Subcutaneous abdominal adipose tissue (tissue), 5 donors: ENCODE measurements at regions not wholly inside any gene's neighbourhood (a gene's known extent, or its start where the extent isn't known, plus 50 kb on each side); places are given as distances from the start of the nearest gene placed in this dataset.

Source experiments
- H3K27ac ChIP-seq: one replicate; pipeline ENCODE4 v1.7.0; 2013; ENCODE audit warnings: low read depth, mild to moderate bottlenecking, inconsistent platforms, low read length, moderate library complexity
- H3K27me3 ChIP-seq, 5 donors: one replicate each; pipeline ENCODE4 v1.7.0; 2013; ENCODE audit warnings: low read length in 5 of 5, inconsistent platforms in 1 of 5; ENCODE audit not compliant: control insufficient read depth in 5 of 5, insufficient read depth in 4 of 5
- H3K36me3 ChIP-seq, 5 donors: one replicate each; pipeline ENCODE4 v1.7.0; 2013; ENCODE audit warnings: low read length in 5 of 5; ENCODE audit not compliant: control insufficient read depth in 5 of 5, insufficient read depth in 5 of 5
- H3K4me1 ChIP-seq, 5 donors: one replicate each; pipeline ENCODE4 v1.7.0; 2013; ENCODE audit warnings: low read length in 5 of 5, mild to moderate bottlenecking in 3 of 5, moderate library complexity in 1 of 5; ENCODE audit not compliant: control insufficient read depth in 5 of 5, insufficient read depth in 5 of 5
- H3K4me3 ChIP-seq, 5 donors: one replicate each; pipeline ENCODE4 v1.7.0; 2013; ENCODE audit warnings: low read length in 5 of 5, low read depth in 1 of 5
- H3K9ac ChIP-seq, 5 donors: one replicate each; pipeline ENCODE4 v1.7.0; 2013; ENCODE audit warnings: low read length in 5 of 5, mild to moderate bottlenecking in 4 of 5, moderate library complexity in 3 of 5
- H3K9me3 ChIP-seq, 5 donors: one replicate each; pipeline ENCODE4 v1.7.0; 2013; ENCODE audit warnings: low read length in 5 of 5; ENCODE audit not compliant: control insufficient read depth in 5 of 5
- donor health status: healthy.
- donor health status: healthy.
- donor health status: healthy.
- donor health status: healthy.
- donor health status: healthy.

DNA sequence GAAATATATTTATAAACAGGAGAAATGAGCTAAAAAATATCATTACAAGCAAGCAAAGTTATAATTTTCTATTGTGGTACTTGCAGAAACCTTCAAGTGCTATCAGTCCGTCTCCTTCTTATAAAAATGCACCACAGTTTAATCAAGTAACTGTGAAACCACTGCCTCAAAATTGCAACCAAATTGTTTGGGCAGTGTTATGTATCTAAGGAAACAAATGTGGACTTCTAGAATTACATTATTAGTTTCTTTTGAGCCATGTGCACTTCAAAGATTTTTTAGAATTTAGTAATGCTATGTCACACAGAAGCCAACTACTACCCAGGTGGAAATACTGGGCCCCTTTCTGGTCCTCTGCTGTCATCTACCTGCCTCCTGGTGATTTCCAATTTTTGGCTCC, 495.6 kb downstream of the NYAP2 start:
- Histone ChIP-seq H3K36me3 (no peaks in the 10 kb centered on the region), H3K9me3 (no peaks in the 10 kb centered on the region), H3K4me3 (no peak overlapping the region), H3K9ac (no peak overlapping the region), H3K27me3 (no peaks in the 10 kb centered on the region), H3K27ac (no peak overlapping the region), H3K4me1 (peaks cover 0 to 13% (median 0%) of the 10 kb centered on the region in 5 donors)

DNA sequence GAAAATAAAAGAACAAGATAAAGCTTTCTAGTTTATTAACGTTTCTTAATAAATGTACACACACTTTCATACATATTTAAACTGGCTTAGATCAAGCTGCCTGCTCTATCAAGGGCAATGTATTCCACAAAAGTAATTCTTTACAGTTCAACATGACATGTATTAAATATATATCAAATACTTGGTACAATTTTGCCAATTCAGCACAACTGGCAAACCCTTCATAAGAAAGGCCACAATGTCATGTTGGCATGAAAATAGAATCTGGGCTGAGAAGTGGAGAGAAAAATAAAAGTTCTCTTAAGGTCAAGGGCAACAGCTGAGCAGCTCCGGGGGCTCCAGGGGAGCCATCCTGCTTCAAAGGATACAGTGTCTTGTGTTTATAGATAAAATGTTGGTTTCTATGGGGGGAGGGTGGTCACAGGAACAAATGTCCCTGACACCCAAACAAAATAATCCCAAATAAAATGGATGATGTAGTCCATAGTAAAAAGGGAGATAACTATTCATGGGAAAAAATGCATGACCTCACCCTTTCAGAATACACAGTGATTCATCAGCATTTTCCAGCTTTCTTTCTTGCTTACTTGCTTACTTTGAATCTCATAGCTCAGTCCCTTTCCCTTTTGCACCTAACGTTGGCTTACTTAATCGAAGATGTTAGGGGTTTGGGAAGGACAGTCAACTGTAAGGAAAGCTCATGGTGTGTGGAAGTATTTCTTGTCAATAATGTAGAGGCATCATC, 494.9 kb downstream of the NYAP2 start:
- Histone ChIP-seq H3K9ac (no peak overlapping the region), H3K36me3 (no peaks in the 10 kb centered on the region), H3K4me1 (peaks cover 0 to 13% (median 0%) of the 10 kb centered on the region in 5 donors), H3K4me3 (no peak overlapping the region), H3K9me3 (no peaks in the 10 kb centered on the region), H3K27ac (no peak overlapping the region), H3K27me3 (no peaks in the 10 kb centered on the region)

DNA sequence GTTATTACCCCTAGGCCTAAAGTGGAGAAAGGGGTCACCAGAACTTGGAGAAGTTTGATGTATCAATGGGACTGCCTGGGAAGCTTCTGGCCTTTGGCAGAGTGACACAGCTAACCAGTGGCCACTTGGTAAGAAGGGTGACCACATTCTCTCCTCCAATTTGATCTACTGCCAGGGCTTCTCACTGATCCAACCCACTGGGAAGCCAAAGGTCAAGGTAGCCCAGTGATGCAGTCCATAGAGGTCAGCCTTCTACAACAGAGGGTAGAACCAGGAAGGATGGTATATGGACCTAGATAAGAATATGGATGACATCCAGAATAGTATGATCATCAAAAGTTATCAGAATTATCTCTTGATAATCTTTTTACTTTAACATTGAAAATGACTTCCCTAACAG, 493.6 kb downstream of the NYAP2 start:
- Histone ChIP-seq H3K9me3 (no peaks in the 10 kb centered on the region), H3K27ac (no peak overlapping the region), H3K36me3 (no peaks in the 10 kb centered on the region), H3K27me3 (no peaks in the 10 kb centered on the region), H3K4me3 (no peak overlapping the region), H3K9ac (no peak overlapping the region), H3K4me1 (peaks cover 0 to 14% (median 0%) of the 10 kb centered on the region in 5 donors)

DNA sequence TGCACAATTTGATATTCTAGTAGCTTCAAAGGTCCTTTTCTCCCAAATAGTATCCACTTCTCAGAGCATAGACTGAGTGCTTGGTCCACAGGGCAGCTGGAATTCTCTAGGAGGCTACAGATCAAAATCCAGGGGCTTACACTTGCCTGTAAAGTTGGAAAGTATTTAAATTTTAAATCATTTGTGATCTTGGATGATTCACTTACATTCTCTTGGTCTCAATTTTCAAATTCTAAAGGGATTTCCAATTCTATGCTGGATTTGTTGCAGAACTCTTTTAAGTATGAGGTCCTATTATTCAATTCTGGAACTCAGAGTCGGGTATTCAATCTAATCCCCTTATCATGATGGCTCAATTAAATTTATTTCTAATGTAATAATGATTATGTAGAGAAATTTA, 492.3 kb downstream of the NYAP2 start:
- Histone ChIP-seq H3K4me1 (peaks cover 0 to 14% (median 0%) of the 10 kb centered on the region in 5 donors), H3K27me3 (no peaks in the 10 kb centered on the region), H3K4me3 (no peak overlapping the region), H3K36me3 (no peaks in the 10 kb centered on the region), H3K27ac (no peak overlapping the region), H3K9ac (no peak overlapping the region), H3K9me3 (no peaks in the 10 kb centered on the region)

DNA sequence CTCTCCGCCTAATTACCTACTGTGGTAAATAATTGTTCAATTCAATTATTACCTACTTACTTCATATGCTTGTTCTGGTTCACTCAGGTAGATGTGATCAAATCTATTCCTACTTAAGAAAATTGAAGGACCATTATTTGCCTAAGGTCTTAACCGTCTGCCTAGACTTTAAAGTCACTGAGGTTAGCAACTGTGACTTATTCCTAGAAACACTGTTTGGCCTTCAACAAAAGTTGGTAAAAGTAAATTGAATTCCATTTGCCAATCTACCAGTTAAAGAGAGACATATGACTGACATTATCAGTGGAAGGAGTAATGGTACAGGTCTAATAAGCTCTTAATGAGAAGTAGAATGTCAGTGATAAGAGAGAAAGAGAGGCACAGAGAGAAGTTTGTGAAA, 491.5 kb downstream of the NYAP2 start:
- H3K9ac ChIP-seq, result no peak overlapping the region
- peaks cover 0 to 14% (median 0%) of the 10 kb centered on the region in 5 donors for H3K4me1 ChIP-seq
- no peaks in the 10 kb centered on the region for H3K36me3 ChIP-seq
- H3K27ac ChIP-seq, result no peak overlapping the region
- no peak overlapping the region for H3K4me3 ChIP-seq
- no peaks in the 10 kb centered on the region for H3K27me3 ChIP-seq
- H3K9me3 ChIP-seq, result no peaks in the 10 kb centered on the region

DNA sequence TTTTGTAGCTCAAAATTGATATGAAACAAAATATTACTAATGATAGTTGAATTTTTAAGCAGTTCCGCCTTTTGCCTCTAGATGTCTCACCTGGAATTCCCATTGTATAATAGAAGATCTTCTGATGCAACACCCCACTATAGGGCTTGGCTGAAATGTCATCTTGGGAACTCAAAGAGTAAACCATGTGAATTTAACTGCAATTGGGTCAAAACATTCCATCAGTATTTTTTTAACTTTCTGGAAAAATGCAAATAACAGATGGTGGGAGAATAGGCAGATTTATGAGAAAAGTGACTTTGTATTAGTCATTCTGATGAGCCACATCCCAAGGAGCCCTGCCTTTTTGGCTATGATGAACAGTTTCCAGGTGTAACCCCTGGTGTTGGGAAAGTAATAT, 489.9 kb downstream of the NYAP2 start:
- H3K27ac ChIP-seq, result no peak overlapping the region
- no peak overlapping the region for H3K4me3 ChIP-seq
- H3K4me1 ChIP-seq, result peaks cover 0 to 7% (median 0%) of the 10 kb centered on the region in 5 donors
- no peak overlapping the region for H3K9ac ChIP-seq
- no peaks in the 10 kb centered on the region for H3K27me3 ChIP-seq
- no peaks in the 10 kb centered on the region for H3K9me3 ChIP-seq
- H3K36me3 ChIP-seq, result no peaks in the 10 kb centered on the region

DNA sequence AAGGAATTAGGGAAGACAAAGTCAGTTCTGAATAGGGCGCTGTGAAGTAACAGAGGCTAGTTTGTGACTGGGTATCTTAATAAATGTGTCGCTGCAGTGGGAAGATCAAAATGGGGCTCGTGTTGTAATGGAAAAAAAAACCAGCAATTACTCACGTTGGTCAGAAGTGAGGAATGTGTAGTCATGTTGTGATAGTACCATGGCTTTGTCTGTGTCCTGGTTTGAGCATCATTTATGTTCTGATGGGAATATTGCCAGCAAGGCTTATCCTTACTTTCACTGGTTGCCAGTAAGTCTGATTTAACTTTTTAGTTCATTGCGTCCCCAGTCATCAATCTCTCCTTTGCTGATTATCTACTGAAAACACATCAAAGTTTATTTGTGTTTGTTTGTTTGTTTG, 467.6 kb downstream of the NYAP2 start:
- no peak overlapping the region for H3K9ac ChIP-seq
- no peaks in the 10 kb centered on the region for H3K4me1 ChIP-seq
- no peak overlapping the region for H3K4me3 ChIP-seq
- H3K27me3 ChIP-seq, result no peaks in the 10 kb centered on the region
- no peak overlapping the region for H3K27ac ChIP-seq
- no peaks in the 10 kb centered on the region for H3K36me3 ChIP-seq
- H3K9me3 ChIP-seq, result peaks cover 0 to 6% (median 0%) of the 10 kb centered on the region in 5 donors

DNA sequence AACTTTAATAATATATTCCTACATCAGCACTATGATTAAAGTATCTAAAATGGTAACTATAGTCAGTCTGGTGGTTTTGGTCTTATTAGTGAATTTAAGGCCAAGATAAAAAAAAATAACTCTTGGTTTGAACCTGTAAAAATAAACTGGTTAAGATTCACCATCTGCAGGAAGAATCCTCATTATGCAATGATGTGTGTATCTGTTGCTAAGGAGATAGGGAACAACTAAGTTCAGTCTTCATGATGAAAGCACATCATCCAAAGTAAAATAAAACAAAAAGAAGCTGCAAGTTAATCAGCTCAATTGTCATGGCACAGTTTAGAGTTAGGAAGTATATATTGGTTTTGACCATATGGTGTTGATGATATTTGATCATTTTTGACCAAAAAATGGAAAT, 466.0 kb downstream of the NYAP2 start:
- Histone ChIP-seq H3K4me3 (no peak overlapping the region), H3K27ac (no peak overlapping the region), H3K4me1 (no peaks in the 10 kb centered on the region), H3K27me3 (no peaks in the 10 kb centered on the region), H3K9ac (no peak overlapping the region), H3K9me3 (peaks cover 0 to 6% (median 0%) of the 10 kb centered on the region in 5 donors), H3K36me3 (no peaks in the 10 kb centered on the region)

DNA sequence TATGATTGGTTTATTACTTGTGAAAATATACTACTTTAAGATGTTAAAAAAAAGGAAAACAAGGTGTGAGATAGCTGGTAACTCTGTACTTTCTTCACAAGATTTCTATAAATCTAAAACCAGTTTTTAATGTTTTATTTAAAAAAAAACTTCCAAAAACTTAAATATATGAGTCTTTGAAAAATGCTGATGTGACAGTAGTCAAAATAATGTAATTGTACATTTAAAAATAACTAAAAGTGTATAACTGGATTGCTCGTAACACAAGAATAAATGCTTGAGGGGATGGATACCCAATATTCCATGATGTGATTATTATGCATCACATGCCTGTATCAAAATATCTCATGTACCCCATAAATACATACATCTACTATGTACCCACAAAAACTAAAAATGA, 464.9 kb downstream of the NYAP2 start:
- Histone ChIP-seq H3K36me3 (no peaks in the 10 kb centered on the region), H3K27me3 (no peaks in the 10 kb centered on the region), H3K27ac (no peak overlapping the region), H3K9me3 (peaks cover 0 to 6% (median 0%) of the 10 kb centered on the region in 5 donors), H3K9ac (no peak overlapping the region), H3K4me3 (no peak overlapping the region), H3K4me1 (no peaks in the 10 kb centered on the region)

DNA sequence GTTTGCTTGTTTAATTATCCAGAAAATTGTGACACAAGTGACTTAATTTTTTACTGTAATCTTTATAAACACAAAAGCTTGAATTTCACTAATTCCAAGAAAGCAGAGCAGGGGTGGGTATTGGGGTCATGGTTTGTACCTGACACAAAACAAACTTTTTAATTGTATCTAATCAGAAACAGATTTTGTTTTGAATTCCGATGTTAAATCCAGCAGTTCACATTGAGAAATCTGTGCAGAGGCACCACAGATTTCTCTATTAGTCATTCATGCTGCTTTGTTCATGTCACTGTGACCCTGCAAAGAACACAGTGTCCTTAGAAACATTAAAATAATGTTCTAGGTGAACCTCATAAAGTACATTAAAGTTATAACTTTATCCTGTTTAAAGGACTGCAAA, 443.4 kb downstream of the NYAP2 start:
- Histone ChIP-seq H3K4me3 (no peak overlapping the region), H3K9ac (no peak overlapping the region), H3K27me3 (no peaks in the 10 kb centered on the region), H3K4me1 (peaks cover 0 to 14% (median 0%) of the 10 kb centered on the region in 5 donors), H3K27ac (no peak overlapping the region), H3K36me3 (no peaks in the 10 kb centered on the region), H3K9me3 (no peaks in the 10 kb centered on the region)
